Caco-2 (cell line): ENCODE measurements at regions not wholly inside any gene's neighbourhood (a gene's known extent, or its start where the extent isn't known, plus 50 kb on each side); places are given as distances from the start of the nearest gene placed in this dataset.

ENCODE experiments used
- BruUV-seq: library from RNA; stranded (reverse); fragments of 400-500 nt; replicated peaks from 2 replicates; lab custom pipeline; 2021; lab: Mats Ljungman, UMichigan
- CTCF ChIA-PET: fragments of 300-600 bp; sonication (Branson Sonifier 250); formaldehyde crosslinking; loops from one replicate; lab custom pipeline; 2022; ENCODE audit warnings: antibody characterized with exemption; lab: Charles Lee
- POLR2A ChIA-PET: fragments of 300-600 bp; sonication (Branson Sonifier 250); formaldehyde crosslinking; loops from one replicate; lab custom pipeline; 2022; ENCODE audit warnings: antibody characterized with exemption; lab: Charles Lee
- DNase-seq, 2 experiments: peaks; one replicate each; pipeline versions ENCODE4 v3.0.0 to v3.0.0-alpha.2; 2020 to 2022
- H3K27me3 ChIP-seq: replicated peaks from 2 replicates; pipeline ENCODE4 v1.6.0; 2011; ENCODE audit warnings: low read length; ENCODE audit not compliant: control insufficient read depth, insufficient read depth
- H3K36me3 ChIP-seq: 2 replicates; pipeline ENCODE4 v1.5.1; 2011; ENCODE audit warnings: low read length; ENCODE audit not compliant: control insufficient read depth, insufficient read depth
- H3K4me1 ChIP-seq: fragments of 250-450 bp; sonication (Bioruptor Pico); 2 replicates; pipeline ENCODE4 v1.5.1; 2020; ENCODE audit warnings: mild to moderate bottlenecking
- H3K4me3 ChIP-seq: 2 replicates; pipeline ENCODE4 v1.5.1; 2011; ENCODE audit warnings: low read depth, mild to moderate bottlenecking, control low read depth, low read length
- H3K9me3 ChIP-seq: fragments of 250-450 bp; sonication (Bioruptor Pico); 2 replicates; pipeline ENCODE4 v1.5.1; 2020; ENCODE audit warnings: mild to moderate bottlenecking, moderate library complexity
- H3K27ac Mint-ChIP-seq: one replicate; pipeline ENCODE4 v1.8.0; 2022; ENCODE audit warnings: mixed read lengths; ENCODE audit not compliant: unreplicated experiment
- H3K27me3 Mint-ChIP-seq: one replicate; pipeline ENCODE4 v1.8.0; 2022; ENCODE audit warnings: mixed read lengths; ENCODE audit not compliant: insufficient read depth, unreplicated experiment
- H3K36me3 Mint-ChIP-seq: one replicate; pipeline ENCODE4 v1.8.0; 2022; ENCODE audit warnings: mild to moderate bottlenecking, mixed read lengths; ENCODE audit not compliant: insufficient read depth, unreplicated experiment
- H3K4me1 Mint-ChIP-seq: one replicate; pipeline ENCODE4 v1.8.0; 2022; ENCODE audit warnings: low read depth, mixed read lengths; ENCODE audit not compliant: unreplicated experiment
- H3K4me3 Mint-ChIP-seq: one replicate; pipeline ENCODE4 v1.8.0; 2022; ENCODE audit warnings: mild to moderate bottlenecking, moderate library complexity, mixed read lengths; ENCODE audit not compliant: unreplicated experiment
- H3K9me3 Mint-ChIP-seq: one replicate; pipeline ENCODE4 v1.8.0; 2022; ENCODE audit warnings: mixed read lengths; ENCODE audit not compliant: unreplicated experiment
- intact Hi-C: fragments of 100-400 bp; cut with micrococcal nuclease; formaldehyde crosslinking; loops from one replicate; pipeline ENCODE4 v1.10.0; 2022; ENCODE audit not compliant: unreplicated experiment
- TF ChIP-seq, protein P1 (sequence below), 2 experiments: fragments of 200-600 bp in 1 of 2; IDR thresholded peaks; 1 replicate in 1 of 2; 2 replicates in 1 of 2; pipeline versions ENCODE4 v1.5.1 to v1.8.0; 2011 to 2022; ENCODE audit warnings: antibody characterized with exemption in 1 of 2, control low read depth in 1 of 2, inconsistent platforms in 1 of 2, low read depth in 1 of 2, low read length in 1 of 2, mild to moderate bottlenecking in 1 of 2, moderate library complexity in 1 of 2; ENCODE audit not compliant: insufficient read depth in 1 of 2, severe bottlenecking in 1 of 2, unreplicated experiment in 1 of 2

DNA sequence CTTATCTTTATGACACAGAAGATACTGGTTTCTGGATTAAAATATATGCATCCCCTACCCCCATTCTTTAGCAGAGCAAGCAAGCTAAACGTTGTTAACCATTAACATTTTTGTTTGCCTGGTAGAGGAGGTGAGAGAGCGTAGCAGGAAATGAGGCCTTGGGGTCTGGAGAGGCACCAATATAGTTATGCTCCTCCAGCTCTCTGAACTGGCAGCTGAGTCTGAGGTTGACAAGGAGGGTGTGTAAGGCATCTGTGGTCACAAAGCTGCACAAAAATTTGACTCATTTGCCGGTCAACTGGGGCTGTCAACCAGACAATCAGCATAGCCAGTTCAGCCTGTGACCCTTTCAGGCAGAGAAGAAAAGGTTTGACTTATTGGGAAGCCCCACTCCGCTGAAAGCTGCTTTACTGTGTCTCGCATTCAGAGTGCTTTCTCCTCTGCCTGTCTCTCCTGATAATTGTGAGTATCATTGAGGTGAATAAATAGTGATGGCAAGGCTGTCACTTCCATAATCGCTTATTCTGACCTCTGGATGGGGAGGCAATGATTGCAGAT, 647.5 kb upstream of the SETBP1 start:
- intact Hi-C loops = no loop called here
- no peaks in the 10 kb centered on the region for H3K4me1 ChIP-seq
- H3K36me3 Mint-ChIP-seq = no peaks in the 10 kb centered on the region
- peaks cover 9% of the 10 kb centered on the region for H3K9me3 Mint-ChIP-seq
- H3K27me3 ChIP-seq = no peaks in the 10 kb centered on the region
- H3K4me1 Mint-ChIP-seq = no peaks in the 10 kb centered on the region
- H3K9me3 ChIP-seq = no peaks in the 10 kb centered on the region
- no peaks in the 10 kb centered on the region for H3K27me3 Mint-ChIP-seq
- no peak overlapping the region for H3K27ac Mint-ChIP-seq
- no peaks in the 10 kb centered on the region for H3K36me3 ChIP-seq
- H3K4me3 Mint-ChIP-seq = no peak overlapping the region
- BruUV-seq = no TSS peak
- no peak overlapping the region for H3K4me3 ChIP-seq
- no peak for DNase-seq
- ChIA-PET POLR2A (no interaction called here), CTCF (no interaction called here)
- TF ChIP-seq, protein P1, sequence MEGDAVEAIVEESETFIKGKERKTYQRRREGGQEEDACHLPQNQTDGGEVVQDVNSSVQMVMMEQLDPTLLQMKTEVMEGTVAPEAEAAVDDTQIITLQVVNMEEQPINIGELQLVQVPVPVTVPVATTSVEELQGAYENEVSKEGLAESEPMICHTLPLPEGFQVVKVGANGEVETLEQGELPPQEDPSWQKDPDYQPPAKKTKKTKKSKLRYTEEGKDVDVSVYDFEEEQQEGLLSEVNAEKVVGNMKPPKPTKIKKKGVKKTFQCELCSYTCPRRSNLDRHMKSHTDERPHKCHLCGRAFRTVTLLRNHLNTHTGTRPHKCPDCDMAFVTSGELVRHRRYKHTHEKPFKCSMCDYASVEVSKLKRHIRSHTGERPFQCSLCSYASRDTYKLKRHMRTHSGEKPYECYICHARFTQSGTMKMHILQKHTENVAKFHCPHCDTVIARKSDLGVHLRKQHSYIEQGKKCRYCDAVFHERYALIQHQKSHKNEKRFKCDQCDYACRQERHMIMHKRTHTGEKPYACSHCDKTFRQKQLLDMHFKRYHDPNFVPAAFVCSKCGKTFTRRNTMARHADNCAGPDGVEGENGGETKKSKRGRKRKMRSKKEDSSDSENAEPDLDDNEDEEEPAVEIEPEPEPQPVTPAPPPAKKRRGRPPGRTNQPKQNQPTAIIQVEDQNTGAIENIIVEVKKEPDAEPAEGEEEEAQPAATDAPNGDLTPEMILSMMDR (IDR thresholded peaks at IDR 0.05; ENCODE audit: insufficient read depth in 1 of 2, low read depth in 1 of 2, low read length in 1 of 2, severe bottlenecking in 1 of 2, unreplicated experiment in 1 of 2) = no peak

DNA sequence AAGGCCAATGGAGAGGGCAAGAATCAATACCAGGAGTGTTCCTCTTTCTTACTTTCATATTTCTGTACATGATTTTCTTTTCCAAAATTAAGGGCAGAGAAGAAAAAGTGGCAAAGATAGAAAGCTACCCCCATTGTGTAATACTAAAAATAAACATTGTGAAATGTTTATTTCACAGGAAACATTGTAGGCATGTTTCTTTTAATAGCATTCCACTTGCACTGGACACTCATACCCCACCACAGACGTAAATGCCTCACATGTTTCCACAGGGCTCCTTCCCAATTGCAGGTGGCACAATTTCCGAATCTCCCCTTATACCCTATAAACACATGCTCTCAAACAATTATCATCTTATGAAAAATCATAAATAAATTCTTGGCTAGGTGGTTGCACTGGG, 645.1 kb upstream of the SETBP1 start:
- TF ChIP-seq, protein P1 (IDR thresholded peaks at IDR 0.05; ENCODE audit: insufficient read depth in 1 of 2, low read depth in 1 of 2, low read length in 1 of 2, severe bottlenecking in 1 of 2, unreplicated experiment in 1 of 2) = no peak
- intact Hi-C loops = no loop called here
- no peak overlapping the region for H3K27ac Mint-ChIP-seq
- H3K9me3 ChIP-seq = no peaks in the 10 kb centered on the region
- no peaks in the 10 kb centered on the region for H3K9me3 Mint-ChIP-seq
- H3K36me3 Mint-ChIP-seq = no peaks in the 10 kb centered on the region
- H3K4me3 Mint-ChIP-seq = no peak overlapping the region
- no peaks in the 10 kb centered on the region for H3K27me3 ChIP-seq
- no peaks in the 10 kb centered on the region for H3K36me3 ChIP-seq
- ChIA-PET POLR2A (no interaction called here), CTCF (no interaction called here)
- no peak overlapping the region for H3K4me3 ChIP-seq
- no peaks in the 10 kb centered on the region for H3K4me1 ChIP-seq
- no TSS peak for BruUV-seq
- no peak for DNase-seq
- H3K4me1 Mint-ChIP-seq = no peaks in the 10 kb centered on the region
- no peaks in the 10 kb centered on the region for H3K27me3 Mint-ChIP-seq

DNA sequence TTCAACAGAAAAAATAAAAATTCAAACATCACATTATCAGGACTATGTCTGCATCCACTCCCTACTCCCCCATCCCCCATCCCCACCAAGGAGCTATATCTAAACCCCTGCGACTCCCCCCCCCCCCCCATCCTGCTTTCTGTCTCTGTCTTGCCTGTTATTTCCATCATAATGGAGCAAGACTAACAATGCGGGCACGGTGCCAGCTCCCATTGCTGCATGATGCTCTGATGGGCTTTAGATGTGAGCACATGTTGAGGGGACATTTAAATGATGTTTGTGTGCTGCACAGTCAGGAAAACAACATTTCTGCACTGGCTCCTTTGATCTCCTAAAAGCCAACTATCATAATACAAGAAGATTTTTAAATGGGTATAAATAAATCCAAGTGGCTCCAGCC, 644.2 kb upstream of the SETBP1 start:
- H3K4me1 ChIP-seq = no peaks in the 10 kb centered on the region
- TF ChIP-seq, protein P1 (IDR thresholded peaks at IDR 0.05; ENCODE audit: insufficient read depth in 1 of 2, low read depth in 1 of 2, low read length in 1 of 2, severe bottlenecking in 1 of 2, unreplicated experiment in 1 of 2) = no peak
- Mint-ChIP-seq H3K36me3 (no peaks in the 10 kb centered on the region), H3K27ac (no peak overlapping the region), H3K4me3 (no peak overlapping the region), H3K27me3 (peaks cover 1% of the 10 kb centered on the region), H3K4me1 (no peaks in the 10 kb centered on the region), H3K9me3 (no peaks in the 10 kb centered on the region)
- no peaks in the 10 kb centered on the region for H3K36me3 ChIP-seq
- intact Hi-C loops = no loop called here
- ChIA-PET POLR2A (no interaction called here), CTCF (no interaction called here)
- H3K9me3 ChIP-seq = no peaks in the 10 kb centered on the region
- no TSS peak for BruUV-seq
- H3K4me3 ChIP-seq = no peak overlapping the region
- DNase-seq = no peak
- H3K27me3 ChIP-seq = no peaks in the 10 kb centered on the region
